ENCODE measurements at regions not wholly inside any gene's neighbourhood (a gene's known extent, or its start where the extent isn't known, plus 50 kb on each side); places are given as distances from the start of the nearest gene placed in this dataset.

GRCh38 chr2:238591732-238592131 lies 165.0 kb downstream of the ASB1 start (continued):
- TF ChIP-seq ISL1 (CRISPR knock-in tag; IDR thresholded peaks at IDR 0.05) (no peak), CSDC2 (CRISPR knock-in tag; IDR thresholded peaks at IDR 0.05) (no peak), BACH2 (CRISPR knock-in tag; IDR thresholded peaks at IDR 0.05; ENCODE audit: borderline replicate concordance) (no peak), POU6F1 (CRISPR knock-in tag; IDR thresholded peaks at IDR 0.05; ENCODE audit: borderline replicate concordance, low read depth) (no peak), ZNF565 (CRISPR knock-in tag; conservative IDR thresholded peaks at IDR 0.05; ENCODE audit: low read depth) (no peak)
- TF ChIP-seq, protein P1, sequence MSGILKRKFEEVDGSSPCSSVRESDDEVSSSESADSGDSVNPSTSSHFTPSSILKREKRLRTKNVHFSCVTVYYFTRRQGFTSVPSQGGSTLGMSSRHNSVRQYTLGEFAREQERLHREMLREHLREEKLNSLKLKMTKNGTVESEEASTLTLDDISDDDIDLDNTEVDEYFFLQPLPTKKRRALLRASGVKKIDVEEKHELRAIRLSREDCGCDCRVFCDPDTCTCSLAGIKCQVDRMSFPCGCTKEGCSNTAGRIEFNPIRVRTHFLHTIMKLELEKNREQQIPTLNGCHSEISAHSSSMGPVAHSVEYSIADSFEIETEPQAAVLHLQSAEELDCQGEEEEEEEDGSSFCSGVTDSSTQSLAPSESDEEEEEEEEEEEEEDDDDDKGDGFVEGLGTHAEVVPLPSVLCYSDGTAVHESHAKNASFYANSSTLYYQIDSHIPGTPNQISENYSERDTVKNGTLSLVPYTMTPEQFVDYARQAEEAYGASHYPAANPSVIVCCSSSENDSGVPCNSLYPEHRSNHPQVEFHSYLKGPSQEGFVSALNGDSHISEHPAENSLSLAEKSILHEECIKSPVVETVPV (CRISPR knock-in tag; IDR thresholded peaks at IDR 0.05): no peak

DNA sequence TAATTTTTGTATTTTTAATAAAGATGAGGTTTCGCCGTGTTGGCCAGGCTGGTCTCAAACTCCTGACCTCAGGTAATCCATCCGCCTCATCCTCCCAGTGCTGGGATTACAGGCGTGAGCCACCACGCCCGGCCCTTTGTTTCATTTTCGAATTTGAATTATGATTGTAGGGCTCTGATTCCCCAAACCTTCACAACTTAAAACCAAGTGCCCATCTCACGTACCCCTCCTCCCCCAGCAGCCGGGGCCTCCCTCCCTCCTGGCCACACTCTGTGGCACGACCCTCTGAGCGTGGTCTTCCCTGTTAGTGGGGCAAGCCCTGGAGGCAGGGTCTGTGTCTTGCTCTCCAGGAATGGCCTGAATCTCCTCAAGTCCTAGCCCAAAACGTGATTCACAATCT lies 166.5 kb downstream of the ASB1 start:
- ATAC-seq: no peak
- TF ChIP-seq OSR1 (CRISPR knock-in tag; IDR thresholded peaks at IDR 0.05) (no peak), ESRRG (CRISPR knock-in tag; IDR thresholded peaks at IDR 0.05) (no peak), ZNF8 (CRISPR knock-in tag; IDR thresholded peaks at IDR 0.05) (no peak), RARB (CRISPR knock-in tag; IDR thresholded peaks at IDR 0.05) (no peak), BACH2 (CRISPR knock-in tag; IDR thresholded peaks at IDR 0.05; ENCODE audit: borderline replicate concordance) (no peak), POU6F1 (CRISPR knock-in tag; IDR thresholded peaks at IDR 0.05; ENCODE audit: borderline replicate concordance, low read depth) (no peak), ZFP30 (CRISPR knock-in tag; IDR thresholded peaks at IDR 0.05) (no peak), ZC3H10 (CRISPR knock-in tag; IDR thresholded peaks at IDR 0.05) (no peak), SNAI2 (CRISPR knock-in tag; IDR thresholded peaks at IDR 0.05) (no peak), ZNF565 (CRISPR knock-in tag; conservative IDR thresholded peaks at IDR 0.05; ENCODE audit: low read depth) (no peak), GLIS3 (CRISPR knock-in tag; IDR thresholded peaks at IDR 0.05) (no peak)
- TF ChIP-seq, protein P2, sequence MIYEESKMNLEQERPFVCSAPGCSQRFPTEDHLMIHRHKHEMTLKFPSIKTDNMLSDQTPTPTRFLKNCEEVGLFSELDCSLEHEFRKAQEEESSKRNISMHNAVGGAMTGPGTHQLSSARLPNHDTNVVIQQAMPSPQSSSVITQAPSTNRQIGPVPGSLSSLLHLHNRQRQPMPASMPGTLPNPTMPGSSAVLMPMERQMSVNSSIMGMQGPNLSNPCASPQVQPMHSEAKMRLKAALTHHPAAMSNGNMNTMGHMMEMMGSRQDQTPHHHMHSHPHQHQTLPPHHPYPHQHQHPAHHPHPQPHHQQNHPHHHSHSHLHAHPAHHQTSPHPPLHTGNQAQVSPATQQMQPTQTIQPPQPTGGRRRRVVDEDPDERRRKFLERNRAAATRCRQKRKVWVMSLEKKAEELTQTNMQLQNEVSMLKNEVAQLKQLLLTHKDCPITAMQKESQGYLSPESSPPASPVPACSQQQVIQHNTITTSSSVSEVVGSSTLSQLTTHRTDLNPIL (CRISPR knock-in tag; IDR thresholded peaks at IDR 0.05; ENCODE audit: low read depth): no peak
- TF ChIP-seq, protein P1 (CRISPR knock-in tag; IDR thresholded peaks at IDR 0.05): no peak

- no peak for ATAC-seq
- TF ChIP-seq OSR1 (CRISPR knock-in tag; IDR thresholded peaks at IDR 0.05) (no peak), RARB (CRISPR knock-in tag; IDR thresholded peaks at IDR 0.05) (no peak), BACH2 (CRISPR knock-in tag; IDR thresholded peaks at IDR 0.05; ENCODE audit: borderline replicate concordance) (no peak), ZNF565 (CRISPR knock-in tag; conservative IDR thresholded peaks at IDR 0.05; ENCODE audit: low read depth) (no peak), ARNTL (CRISPR knock-in tag; IDR thresholded peaks at IDR 0.05; ENCODE audit: borderline replicate concordance, low read depth) (no peak)
Measured at GRCh38 chr2:238593678-238594077, 167.0 kb downstream of the ASB1 start.

DNA sequence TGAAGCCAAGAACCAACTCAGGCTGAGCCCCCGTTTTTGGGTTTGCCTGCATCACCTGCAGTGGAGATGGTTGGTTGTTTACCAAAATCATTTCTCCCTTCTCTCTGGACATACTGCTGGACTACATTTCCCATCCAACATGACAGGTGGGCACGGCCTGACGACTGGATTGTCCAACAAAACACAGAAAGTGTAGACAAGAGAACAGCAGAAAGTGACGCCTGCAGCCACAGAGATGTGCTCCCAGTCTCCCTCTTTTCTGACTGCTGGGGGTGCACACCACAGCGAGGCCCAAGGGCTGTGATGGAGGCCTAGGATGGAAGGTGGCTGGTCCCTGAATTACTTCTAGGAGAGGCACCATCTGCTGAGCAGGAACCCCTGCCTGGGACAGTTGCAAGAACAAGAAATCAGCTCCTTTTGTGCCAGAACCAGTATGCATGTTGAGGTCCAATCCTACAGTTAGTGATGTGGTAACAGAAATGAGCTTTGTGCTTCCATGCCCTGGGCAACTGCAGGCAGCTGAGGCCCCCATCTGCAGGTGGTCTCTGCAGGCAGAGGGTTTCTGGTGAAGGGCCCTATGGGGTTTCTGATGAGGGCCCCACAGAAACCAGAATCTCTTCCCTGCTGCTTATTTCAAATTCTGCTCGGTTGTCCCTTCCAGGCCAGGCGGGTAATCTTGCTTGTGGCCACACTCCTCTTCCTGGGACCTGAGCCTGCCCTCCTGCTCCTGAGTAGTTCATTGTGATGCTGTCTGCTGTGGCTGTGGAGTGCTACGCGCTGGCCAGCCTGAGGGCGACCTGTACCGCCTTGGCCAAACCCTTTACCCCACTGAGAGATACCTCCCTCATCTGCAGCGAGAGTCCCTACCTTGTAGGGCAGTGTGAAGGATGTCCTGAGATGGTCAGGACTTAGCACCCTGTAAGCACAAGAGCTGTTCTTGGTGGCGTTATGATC lies 168.3 kb downstream of the ASB1 start:
- TF ChIP-seq, protein P2 (CRISPR knock-in tag; IDR thresholded peaks at IDR 0.05; ENCODE audit: low read depth): no peak
- TF ChIP-seq PPARA (CRISPR knock-in tag; IDR thresholded peaks at IDR 0.05; ENCODE audit: borderline replicate concordance) (no peak), GLIS3 (CRISPR knock-in tag; IDR thresholded peaks at IDR 0.05) (no peak), ARNTL (CRISPR knock-in tag; IDR thresholded peaks at IDR 0.05; ENCODE audit: borderline replicate concordance, low read depth) (no peak), ZNF565 (CRISPR knock-in tag; conservative IDR thresholded peaks at IDR 0.05; ENCODE audit: low read depth) (no peak), BACH2 (CRISPR knock-in tag; IDR thresholded peaks at IDR 0.05; ENCODE audit: borderline replicate concordance) (no peak), OSR1 (CRISPR knock-in tag; IDR thresholded peaks at IDR 0.05) (no peak), TOX (CRISPR knock-in tag; IDR thresholded peaks at IDR 0.05; ENCODE audit: borderline replicate concordance) (no peak), RARB (CRISPR knock-in tag; IDR thresholded peaks at IDR 0.05) (no peak), ZFP30 (CRISPR knock-in tag; IDR thresholded peaks at IDR 0.05) (no peak)
- TF ChIP-seq, protein P3, sequence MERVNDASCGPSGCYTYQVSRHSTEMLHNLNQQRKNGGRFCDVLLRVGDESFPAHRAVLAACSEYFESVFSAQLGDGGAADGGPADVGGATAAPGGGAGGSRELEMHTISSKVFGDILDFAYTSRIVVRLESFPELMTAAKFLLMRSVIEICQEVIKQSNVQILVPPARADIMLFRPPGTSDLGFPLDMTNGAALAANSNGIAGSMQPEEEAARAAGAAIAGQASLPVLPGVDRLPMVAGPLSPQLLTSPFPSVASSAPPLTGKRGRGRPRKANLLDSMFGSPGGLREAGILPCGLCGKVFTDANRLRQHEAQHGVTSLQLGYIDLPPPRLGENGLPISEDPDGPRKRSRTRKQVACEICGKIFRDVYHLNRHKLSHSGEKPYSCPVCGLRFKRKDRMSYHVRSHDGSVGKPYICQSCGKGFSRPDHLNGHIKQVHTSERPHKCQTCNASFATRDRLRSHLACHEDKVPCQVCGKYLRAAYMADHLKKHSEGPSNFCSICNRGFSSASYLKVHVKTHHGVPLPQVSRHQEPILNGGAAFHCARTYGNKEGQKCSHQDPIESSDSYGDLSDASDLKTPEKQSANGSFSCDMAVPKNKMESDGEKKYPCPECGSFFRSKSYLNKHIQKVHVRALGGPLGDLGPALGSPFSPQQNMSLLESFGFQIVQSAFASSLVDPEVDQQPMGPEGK (CRISPR knock-in tag; IDR thresholded peaks at IDR 0.05; ENCODE audit: borderline replicate concordance): no peak
- no peak for ATAC-seq
